GM04504 (cell line): ENCODE measurements at regions not wholly inside any gene's neighbourhood (a gene's known extent, or its start where the extent isn't known, plus 50 kb on each side); places are given as distances from the start of the nearest gene placed in this dataset.

Experiments
- DNase-seq: peaks from one replicate; pipeline ENCODE4 v3.0.0-alpha.2; 2012; ENCODE audit warnings: low read depth

DNA sequence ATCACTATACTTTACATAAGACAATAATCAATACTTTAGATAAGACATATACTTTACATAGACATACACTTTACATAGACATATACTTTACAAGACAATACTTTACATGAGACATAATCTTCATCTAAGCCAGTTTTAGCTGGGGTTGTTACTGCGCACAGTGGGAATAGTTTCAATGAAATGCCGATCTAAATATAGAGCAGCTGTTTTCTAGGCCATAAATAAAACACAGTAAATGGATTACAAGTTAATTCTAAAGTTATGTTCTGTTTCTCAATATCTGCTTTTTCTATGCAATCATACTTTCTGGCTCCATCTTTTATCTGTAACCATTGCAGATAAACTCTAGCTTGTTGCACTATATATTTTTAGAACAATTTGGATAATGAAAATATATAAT, 1470.6 kb upstream of the PABPC4L start:
- DNase-seq, result no peak

DNA sequence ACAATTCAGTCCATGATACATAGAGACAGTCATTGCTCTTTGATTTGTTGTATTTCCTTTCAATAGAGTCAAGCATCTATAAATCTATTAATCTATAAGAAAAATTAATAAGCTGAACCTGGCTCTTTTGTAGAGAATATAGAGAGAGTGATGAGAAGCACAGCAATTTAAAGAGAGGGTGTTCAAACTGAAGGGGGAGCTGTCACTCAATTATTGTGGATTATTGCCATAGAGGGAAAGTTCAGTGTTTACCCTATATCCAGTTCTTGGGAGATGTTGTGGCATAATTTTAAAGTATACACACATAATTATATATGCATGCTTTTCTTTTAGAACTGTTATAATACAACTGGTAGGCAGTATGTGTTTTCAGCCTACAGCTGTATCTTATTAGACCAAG, 1469.0 kb upstream of the PABPC4L start:
- no peak for DNase-seq
